GM12873 (cell line): ENCODE measurements at regions not wholly inside any gene's neighbourhood (a gene's known extent, or its start where the extent isn't known, plus 50 kb on each side); places are given as distances from the start of the nearest gene placed in this dataset.

Source experiments
- CTCF ChIP-seq: IDR thresholded peaks from 2 replicates; pipeline ENCODE4 v1.5.1; 2012; ENCODE audit warnings: low read depth, mild to moderate bottlenecking, moderate library complexity, low read length, control low read depth; ENCODE audit not compliant: insufficient read depth; ENCODE audit errors: missing control alignments

GRCh38 chr4:110702326-110702725 lies 79.4 kb upstream of the PITX2 start:
- TF ChIP-seq CTCF, result no peak

DNA sequence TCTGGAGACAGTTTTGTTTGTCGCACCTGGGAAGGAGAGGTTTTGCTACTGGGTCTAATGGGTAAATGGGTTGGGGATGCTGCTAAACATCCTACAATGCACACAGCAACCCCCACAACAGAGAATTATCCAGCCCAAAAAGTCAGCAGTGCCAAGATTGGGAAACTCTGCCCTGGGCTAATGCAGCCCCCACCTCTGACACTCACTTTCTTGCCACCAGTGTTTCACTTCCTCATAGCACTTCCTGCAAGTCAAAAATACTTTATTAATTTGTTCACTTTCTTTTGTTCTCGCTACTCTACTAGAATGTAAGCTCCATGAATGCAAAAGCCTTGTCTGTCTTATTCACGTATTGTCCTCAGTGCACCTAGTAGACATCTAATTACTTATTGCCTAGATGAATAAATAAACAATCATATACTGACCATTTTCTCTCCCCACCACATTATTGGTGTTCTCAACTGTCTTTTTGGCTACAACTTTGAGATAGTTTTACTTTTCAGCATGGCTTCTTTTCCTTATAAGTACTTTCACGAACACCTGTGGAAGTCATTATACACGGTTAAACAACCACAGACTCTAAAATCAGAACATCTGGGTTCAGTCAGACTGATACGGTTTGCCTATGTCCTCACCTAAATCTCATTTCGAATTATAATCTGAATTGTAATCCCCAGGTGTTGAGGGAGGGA lies 82.0 kb upstream of the PITX2 start:
- TF ChIP-seq CTCF, result no peak

GRCh38 chr4:110705440-110705782 lies 82.5 kb upstream of the PITX2 start:
- TF ChIP-seq CTCF, result no peak

GRCh38 chr4:110710070-110710469 lies 87.2 kb upstream of the PITX2 start:
- no peak for TF ChIP-seq CTCF

GRCh38 chr4:110712486-110712885 lies 89.6 kb upstream of the PITX2 start:
- no peak for TF ChIP-seq CTCF

DNA sequence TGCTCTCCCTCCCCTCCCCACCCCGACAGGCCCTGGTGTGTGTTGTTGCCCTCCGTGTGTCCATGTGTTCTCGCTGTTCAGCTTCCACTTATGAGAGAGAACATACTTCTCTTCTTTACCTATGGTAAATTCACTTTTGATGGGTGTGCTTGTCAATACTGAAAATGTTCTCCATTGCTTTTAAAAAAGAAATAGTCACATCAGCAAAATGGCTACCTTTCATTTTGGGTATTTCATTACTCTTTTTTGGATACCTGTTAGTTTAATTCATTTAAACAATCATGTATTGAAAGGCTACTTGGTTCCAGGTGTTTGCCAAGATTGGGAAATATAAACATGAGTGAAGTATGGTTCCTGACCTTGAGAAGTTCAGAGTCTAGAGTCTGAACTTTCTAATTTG lies 107.4 kb upstream of the PITX2 start:
- TF ChIP-seq CTCF, result no peak

GRCh38 chr4:110733901-110734300 lies 111.0 kb upstream of the PITX2 start:
- no peak for TF ChIP-seq CTCF
